ENCODE measurements at regions not wholly inside any gene's neighbourhood (a gene's known extent, or its start where the extent isn't known, plus 50 kb on each side); places are given as distances from the start of the nearest gene placed in this dataset.

DNA sequence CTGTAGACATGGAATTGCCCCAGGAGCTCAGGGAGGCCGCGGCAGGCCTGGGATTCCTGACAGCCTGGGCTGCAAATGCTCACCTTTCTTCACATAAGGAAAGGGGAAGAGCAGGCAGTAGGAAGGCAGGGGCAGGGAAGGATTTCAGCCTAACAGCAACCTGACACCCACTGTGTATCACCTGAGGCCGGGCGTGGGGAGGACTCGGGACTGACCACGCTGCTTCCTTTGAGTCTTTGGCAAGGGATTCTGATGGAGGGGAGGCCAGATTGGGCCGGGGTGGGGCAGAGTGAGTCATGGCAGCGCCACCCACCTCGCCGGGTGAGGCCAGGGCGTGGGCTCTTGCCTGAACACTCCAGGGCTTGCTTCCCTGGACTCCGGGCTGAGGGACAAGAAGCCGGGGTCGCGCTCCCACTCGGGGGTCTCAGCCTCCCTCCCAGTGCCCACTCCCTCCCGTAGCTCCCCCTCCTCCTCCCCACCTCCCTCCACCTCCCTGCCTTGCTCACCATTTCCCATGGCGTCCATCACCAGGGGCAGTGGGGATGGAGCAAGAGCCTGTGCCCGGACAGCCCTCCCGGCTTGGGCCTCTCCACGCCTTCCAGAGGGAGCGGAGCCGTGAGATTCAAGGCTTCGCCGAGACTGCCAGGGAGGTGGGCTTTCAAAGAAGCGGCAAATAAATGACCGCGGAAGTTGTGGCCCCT is 247.9 kb upstream of the RTL1 start:
- DNase-seq: no peak

DNA sequence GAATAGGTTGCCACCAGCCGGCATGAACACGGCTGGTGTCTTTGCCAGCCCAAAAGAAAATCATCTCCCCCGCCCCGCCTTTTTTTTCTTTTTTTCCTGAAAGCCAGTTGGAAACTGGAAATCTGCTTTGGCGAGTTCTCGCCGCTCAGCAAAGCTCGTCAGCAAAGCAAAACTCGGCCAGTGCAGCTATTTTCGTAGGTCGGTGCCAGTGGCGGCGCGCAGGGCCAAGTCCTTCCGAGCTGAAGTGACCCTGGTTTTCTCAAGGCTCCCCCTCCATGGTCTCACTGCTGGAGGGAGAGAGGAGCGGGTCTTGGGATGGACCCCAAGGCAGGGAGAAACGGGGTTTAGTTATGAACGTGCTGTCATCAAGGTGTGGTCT is 248.4 kb upstream of the RTL1 start:
- DNase-seq: no peak

DNA sequence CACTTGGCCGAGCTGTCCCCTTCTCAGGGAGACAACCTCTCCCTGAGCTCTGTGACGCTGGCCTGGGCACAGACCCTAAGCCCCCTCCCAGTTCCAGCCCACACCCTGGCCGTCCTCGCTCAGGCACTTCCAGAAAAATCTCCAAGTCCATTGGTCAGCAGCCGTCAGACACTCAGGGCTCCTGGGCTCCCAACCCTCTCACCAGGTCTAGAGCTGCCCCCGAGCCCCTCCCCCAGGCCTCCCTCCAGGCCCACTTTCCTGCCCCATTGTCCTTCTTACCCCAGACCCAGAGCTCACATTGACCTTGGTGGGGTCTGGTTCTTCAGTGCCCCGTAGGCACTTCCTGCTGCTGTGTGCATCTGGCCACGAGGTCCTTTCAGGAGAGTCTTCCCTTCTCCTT is 249.3 kb upstream of the RTL1 start:
- no peak for DNase-seq

DNA sequence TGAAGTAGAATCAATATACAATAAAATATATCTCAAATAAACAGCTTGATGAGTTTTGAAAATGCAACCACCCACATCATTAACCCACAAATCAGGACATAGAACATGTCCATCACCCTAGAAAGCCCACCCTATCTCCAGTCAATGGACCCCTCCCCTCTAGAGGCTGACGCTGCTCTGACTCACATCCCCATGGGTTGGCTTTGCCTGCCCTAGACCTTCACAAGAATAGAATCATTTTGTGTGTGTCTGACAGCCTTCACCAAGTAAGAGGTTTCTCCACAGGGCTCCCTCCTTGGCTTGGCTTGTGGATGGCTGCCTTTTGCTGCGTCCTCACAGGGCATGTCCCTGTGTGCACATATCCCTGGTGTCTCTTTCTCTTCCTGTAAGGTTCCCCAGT is 250.2 kb upstream of the RTL1 start:
- no peak for DNase-seq

DNA sequence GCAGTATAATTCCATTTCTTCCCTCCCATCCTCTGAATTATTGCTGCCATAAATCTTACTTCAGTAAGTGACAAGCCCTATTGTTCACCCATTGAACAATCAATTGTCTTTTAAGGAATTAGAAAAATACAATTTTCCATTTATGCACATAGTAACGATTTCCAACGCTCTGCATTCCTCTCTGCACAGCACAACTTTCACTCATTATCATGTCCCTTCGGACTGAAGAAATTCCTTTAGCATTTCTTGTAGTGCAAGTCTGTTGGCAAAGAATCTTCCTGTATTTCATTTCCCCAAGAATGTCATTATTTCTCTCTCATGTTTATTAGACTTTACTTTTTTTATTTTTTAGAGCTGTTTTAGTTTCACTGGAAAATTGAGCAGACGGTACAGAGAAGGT is 252.1 kb upstream of the RTL1 start:
- no peak for DNase-seq

DNA sequence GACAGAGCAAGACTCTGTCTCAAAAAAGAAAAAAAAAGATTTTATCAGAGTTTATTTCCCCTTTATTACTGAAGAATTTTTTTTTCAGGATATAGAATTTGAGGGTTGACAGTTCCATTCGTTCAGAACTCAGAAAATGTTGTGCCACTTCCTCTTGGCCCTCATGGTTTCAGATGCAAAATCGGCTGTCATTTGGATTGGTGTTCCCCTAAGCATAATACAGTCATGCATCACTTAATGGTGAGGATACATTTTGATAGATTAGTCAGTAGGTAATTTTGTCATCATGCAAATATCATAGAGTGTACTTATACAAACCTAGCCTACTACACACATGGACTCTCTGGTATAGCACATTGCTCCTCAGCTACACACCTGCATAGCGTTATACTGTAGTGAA is 263.9 kb upstream of the RTL1 start:
- no peak for DNase-seq

DNA sequence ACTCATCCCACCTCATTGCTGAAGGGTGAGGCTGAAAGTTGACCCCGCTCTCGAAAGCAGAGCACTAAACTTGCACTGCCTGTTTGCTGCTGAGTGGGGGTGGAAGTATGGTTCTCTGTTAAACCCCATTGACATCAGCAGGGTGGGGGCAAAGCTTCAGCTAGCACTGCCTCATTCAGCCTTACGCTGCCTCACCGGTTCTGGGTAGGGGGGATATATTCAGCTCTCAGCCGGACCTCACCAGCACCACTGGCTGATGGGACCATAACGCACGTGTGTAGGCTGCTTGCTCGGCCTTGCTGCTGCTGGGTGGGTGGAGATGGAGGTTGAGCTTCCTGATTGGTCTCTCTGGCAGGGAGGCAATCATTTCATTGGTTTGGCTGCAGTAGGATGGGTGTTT is 265.7 kb upstream of the RTL1 start:
- DNase-seq: no peak

DNA sequence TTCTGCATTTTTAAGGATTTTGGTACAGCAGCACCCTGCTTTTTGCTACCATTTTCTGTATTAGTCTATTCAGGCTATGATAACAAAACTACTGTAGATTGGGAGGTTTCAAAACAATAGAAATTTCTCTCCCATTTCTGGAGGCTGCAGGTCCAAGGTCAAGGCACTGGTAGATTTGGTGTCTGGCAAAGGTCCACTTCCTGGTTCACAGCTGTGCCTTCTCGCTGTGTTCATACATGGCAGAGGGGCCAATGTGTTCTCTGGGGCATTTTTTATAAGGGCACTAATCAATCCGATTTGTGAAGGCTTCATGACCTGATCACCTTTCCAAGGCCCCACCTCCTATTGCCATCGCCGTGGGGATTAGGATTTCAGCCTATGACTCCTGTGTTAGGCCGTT is 268.1 kb upstream of the RTL1 start:
- DNase-seq: no peak

DNA sequence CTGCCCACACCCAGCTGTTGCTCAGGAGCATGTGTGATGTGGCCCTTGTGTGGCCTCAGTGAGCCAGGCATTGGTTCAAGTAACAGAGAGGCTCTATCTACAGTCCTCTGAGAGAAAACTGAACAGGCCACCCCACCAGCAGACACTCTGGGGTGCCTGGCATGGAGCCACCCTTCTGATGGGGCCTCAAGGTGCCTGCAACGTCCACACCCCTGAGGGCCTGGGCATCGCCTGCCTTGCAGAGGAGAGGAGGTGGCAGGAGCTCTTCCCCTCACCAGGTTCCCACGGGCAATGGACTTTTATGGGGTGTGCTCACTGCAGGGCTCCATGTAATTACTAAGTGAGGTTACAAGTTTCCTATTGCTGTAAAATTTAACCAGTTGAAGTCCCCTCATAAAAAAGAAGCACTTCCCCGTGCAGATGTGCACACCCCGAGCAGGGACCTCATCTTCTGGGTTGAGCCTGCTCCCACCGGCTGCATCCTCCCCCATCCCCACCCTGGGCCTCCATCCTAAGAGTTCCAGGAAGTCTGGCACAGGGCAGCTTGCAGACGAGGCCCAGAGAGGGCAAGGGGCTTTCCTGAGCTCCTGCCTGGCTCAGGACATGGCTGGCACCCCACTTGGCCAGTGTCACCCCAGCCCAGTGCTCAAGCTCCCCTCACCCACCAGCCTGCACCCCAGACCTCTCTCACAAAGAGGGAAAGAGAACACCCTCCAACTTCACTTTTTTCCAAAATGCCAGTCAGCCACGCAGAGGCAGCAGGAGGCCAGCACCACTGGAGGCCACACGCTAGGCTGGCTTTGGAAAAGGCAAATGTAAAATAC is 270.4 kb upstream of the RTL1 start:
- no peak for DNase-seq

DNA sequence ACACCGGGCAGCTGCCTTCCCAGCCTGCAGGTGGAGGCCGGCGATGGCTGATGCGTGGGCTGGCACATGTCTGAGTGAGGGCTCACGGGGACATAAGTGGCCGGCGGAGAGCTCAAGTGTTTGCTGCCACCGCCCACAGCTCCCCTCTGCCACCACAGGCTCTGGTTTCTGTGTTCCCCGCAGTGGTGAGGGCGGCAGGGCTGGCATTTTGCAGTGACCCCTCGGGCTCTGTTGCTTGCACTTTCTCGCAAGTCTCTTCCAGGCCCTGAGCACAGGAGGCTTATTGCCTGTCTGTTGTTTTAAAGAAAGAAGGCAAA is 271.0 kb upstream of the RTL1 start:
- DNase-seq: no peak

DNA sequence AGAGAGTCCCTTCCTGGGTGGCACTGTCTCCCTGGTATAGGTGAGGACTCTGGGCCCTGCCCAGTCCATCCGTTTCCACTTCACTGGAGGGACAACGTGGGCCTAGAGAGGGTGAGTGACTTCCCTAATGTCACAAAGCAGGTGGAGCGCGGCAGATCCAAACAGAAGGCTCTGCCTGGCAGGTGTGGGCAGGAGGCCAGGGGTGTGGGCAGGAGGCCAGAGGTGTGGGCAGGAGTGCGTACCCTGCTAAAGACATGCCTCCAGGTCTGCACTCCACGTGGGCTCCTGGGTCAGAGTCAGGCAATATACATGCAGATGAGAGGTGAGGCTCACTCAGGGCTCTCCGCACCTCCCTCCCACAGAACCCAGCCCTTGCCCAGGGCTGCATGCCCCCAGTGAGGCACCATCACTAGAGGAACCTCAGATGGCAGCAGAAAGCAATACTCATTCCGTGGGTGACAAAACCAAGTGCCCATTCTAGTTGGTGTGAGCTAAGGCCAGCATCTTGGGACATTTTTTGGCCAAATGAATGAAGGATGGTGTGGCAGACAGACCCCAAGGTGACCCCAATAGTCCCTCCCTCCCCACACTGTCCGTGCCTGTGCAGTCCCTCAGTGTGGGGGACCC is 271.6 kb upstream of the RTL1 start:
- no peak for DNase-seq

DNA sequence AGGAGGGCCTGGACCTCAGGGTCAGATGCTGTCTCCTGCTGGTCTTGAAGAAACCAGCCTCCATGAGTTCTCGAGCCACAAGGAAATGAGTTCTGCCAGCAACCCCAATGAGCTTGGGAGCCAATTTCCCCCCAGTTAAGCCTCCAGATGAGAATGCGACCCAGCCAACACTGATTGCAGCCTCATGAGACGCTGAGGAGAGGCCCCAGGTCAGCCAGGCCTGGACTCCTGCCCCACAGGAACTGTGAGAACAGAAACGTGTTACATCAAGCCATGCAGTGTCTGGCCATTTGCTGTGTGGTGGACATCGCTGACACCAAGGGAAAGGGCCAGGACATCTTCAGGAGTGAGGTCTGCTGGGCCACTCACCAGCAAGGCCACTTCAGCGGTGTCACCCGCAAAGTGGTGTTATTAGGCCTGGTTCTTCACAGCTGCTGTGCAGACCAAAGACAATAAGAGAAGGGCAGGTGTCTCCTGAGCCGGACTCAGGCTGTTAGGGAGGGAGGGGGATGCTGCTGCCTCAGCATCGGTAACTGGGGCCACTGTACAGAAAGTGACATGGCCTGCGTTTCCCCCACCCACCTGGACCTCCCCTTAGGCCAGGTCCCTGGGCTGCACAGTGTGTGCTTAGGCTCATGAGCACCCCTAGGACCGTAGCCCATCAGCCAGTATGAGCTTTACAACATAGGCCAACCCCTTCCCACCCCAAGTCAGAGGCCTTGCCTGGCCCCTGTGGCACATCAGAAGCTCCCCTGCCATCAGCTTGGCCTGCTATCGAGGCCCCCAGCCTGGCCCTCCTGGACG is 272.4 kb upstream of the RTL1 start:
- no peak for DNase-seq

DNA sequence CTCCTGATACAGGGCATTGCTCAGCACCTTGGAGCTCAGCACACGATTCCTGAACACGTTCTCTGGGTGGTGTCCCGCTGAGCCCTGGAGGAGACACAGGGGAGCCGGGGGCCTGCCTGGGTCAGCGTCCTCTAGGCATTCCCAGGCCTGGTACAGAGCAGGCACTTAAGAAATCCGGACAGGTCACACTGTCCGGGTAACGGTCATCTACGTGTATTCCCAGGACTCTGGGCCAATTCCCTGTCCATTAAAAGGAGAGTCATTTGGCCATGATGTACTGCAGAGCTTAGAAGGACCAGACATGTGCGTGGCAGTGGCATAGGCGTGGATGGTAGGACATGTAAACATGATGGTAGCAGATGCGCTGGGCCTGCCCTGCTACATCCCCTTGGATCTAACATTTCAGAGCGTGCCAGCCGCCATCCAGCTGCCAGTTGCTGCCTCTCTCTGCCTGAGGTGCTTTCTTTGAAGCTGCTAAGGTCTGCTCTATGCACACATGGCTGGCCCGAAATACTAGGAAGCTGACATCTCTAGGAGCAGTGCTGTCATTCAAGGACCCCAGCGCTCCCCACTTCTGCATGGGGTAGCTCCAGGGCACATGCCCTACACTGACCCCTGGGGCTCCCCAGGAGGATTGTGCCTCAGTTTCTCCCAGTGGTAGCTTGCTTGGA is 273.1 kb upstream of the RTL1 start:
- DNase-seq: no peak

DNA sequence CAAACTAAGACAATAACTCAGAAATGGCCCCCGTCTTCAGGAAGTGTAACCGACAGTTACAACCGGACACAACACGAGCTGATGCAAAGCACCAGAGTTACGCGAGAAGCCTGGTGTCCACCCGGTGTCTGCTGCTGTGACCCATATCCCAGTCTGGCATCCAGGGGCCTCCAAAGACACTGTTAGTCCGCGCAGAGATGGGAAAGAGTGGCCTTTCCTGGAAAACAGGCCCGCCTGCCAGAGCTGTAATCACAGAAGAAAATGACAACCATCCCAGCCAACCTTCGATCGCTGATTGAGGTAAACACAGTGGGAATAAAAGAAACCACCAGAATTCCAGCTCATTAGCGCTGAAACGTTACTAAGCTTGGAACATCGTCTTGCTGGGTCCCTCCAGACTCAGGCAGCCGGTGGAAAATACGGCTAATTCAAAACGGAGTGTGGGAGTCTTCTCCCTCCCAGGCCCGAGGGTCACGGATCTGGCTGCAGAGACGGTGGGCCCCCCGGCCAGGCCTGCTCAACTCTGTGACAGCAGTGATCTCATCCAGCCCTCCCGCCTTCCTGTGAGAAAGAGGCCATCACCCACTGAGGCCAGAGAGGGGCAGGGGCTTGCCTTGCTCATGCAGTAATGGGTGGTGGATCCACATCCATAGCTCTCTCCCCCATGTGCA is 273.9 kb upstream of the RTL1 start:
- DNase-seq: no peak

DNA sequence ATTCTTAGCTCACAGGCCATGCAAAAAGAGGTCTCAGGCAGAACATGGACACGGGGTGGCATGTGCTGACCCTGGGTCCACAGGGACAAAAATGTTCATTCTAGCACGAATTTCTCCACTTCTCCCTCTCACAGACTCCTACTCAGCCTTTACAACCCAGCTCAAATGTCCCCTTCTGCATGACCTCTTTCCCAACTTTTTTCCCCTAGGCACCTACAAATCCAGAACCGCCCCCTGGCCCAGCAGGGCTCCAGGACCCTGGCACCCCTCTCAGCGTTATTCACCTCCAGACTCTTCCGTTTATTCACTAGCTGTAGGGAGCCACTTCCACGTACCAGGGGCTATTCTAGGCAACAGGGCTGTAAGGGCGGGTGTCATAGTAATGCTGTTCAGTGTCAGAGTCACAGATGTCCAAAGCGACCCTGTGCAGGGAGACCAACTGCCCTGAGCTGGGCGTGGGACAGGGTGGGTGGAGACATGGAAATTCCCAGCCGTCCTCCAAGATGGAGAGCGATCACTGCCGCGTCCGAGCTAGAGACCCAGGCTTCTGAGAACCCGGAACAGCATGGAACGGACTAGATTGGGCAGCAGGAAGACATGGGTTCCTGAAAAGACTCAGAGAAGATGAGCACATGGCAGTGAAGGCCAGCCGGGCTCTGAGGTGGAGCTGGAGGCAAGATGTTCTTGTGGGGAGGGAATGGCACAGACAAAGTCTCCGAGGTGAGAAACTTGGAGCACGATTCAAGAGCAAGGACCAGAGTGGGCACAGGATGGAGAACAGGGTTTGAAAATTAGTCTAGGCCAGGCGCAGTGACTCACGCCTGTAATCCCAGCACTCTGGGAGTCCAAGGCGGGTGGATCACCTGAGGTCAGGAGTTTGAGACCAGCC is 274.9 kb upstream of the RTL1 start:
- no peak for DNase-seq

DNA sequence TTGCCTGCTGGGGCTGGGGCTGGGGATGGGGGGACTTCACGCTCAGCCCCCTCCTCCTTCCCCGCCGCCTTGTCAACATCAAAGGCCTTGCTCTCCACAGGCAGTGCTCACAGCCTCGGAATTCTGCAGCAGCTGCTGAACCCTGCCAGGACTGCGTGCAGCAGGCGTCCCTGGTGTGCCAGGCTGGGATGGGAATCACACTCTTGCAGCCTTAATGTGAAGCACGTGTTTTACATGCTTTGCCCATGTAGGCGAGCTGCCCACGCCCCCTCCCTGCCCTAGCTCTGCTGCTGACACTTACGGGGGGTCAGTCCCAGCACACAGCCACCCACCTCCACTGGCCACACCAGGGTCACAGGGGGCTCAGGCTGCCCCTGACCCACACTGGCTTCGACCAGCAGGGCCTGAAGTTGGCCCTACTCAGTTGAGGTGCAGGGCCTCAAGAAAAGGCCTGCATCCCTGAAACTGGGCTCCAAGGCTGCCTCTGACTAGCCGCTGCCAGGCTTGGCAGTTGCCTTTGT is 276.2 kb upstream of the RTL1 start:
- no peak for DNase-seq

DNA sequence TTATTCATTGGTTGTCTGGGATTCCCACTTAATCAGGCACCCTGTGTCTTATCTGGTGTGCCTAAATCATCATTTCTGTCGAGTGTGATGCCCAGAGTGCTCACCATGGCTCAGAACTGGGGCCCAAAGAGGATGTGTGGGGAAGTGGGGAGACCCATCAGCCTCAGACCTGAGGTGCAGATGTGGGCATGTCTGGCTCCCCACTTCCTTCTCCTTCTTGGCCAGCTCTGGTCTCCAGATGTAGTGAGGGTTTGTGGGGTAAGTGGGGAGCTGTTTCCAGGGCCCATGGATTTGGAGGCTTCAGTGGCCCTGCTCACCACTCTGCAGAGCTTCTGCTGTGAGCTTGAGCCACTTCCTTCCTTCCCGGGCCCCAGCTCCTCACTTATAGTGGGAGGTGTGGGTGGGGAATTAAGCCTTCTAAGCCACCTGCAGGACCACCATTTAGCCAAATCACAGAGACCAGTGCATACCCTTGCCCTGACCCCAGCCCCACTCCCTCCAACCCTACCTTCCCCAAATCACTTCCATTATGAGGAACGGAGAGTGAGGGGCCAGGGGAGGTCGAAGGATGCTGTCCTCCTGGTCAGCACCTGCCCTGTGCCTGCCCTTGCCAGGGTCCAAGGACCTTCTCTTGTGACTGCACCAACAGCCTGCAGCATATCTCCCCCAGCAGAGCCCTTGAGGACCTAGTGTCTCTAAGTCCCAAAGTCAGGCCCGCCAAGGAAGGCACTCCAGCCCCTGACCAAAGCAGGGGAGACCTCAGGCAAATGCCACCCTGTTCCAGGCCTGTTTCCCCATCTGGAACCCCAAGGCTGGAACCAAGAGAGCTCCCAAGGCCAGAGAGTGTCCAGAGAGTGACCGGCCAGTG is 278.2 kb upstream of the RTL1 start:
- DNase-seq: no peak

DNA sequence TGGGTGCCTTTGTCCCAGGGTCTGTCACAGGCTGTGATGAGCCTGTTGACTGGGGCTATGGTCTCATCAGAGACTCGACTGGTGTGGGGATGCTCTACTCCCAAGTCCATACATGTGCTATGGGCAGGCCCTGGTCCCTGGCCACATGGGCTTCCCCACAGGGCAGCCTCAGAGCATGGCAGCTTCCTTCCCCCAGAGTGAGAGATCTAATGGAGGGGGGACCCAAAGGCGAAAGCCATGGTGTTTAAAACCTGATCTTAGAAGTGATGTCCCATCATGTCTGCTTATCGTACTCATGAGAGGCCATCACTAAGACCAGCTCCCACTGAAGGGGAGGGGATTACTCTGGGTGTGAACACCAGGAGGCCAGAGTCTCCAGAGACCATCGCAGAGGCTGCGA is 279.0 kb upstream of the RTL1 start:
- DNase-seq: no peak

DNA sequence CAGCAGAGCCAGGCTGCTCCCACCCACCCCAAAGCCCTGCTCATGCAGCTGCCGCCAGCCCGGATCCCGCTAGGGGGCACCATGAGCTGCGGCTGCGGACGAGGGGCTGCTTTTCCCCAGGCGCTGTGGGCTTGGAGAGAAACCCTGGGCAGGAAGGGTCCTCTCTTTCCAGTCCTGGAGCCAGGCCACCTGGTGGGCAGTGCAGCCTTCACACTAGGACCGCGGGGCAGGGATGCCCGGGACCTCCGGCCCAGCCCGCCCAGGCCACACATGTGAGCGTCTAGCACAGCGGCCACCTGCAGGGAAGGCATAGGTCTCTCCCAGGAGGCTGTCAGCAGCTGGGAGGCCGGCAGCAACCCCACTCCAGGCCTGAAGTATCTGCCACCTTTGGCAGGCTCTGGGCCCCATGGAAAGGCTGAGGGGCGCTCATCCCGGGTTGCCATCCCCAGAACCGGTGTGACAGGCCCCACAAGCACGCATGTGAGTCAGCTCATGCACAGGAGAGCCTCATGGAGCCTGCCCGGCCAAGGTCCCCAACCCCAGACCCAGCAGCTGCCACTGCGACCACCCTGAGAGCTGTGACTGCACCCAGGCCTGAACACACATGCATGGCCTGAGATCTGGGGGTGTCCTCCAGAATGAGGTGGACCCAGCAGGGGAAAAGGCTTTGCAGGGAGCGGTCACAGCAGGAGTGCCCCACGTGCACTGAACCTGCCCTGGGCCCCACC is 280.0 kb upstream of the RTL1 start:
- DNase-seq: no peak

DNA sequence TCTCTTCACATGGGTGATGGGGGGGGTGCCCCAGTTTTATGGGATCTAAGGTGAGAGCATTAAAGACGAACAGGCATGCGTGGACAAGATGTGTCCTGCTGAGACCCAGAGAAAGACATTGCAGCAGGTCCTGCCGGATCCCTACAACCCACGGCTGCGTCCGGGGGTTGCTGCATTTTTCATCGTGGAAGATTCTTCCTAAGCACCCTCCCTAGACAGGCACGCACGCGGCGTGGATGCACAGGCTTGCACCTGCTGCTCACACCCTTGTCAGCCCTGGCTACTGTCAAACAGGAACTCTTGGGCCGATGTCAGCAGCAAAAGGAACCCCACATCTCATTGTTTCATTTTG is 280.6 kb upstream of the RTL1 start:
- DNase-seq: no peak
